Immature natural killer cell (primary cell): ENCODE measurements at regions not wholly inside any gene's neighbourhood (a gene's known extent, or its start where the extent isn't known, plus 50 kb on each side); places are given as distances from the start of the nearest gene placed in this dataset.
A peak's percentile ranks its signal among the peaks of the same experiment; 100 is the strongest.

ENCODE experiments used
- DNase-seq, 3 donors: peaks; one replicate each; pipeline ENCODE4 v3.0.0; 2022; ENCODE audit warnings: mixed read lengths in 1 of 3
- H3K27ac Mint-ChIP-seq, 6 donors: one replicate each; pipeline ENCODE4 v1.8.0; 2020; ENCODE audit warnings: mixed read lengths in 6 of 6, mild to moderate bottlenecking in 5 of 6, inconsistent platforms in 4 of 6, moderate library complexity in 3 of 6
- H3K27me3 Mint-ChIP-seq, 3 donors: one replicate each; pipeline ENCODE4 v1.8.0; 2020 to 2021; ENCODE audit warnings: low read depth in 3 of 3, mild to moderate bottlenecking in 3 of 3, mixed read lengths in 3 of 3, moderate library complexity in 3 of 3, inconsistent platforms in 1 of 3
- H3K36me3 Mint-ChIP-seq, 3 donors: one replicate each; pipeline ENCODE4 v1.8.0; 2020; ENCODE audit warnings: mixed read lengths in 3 of 3, inconsistent platforms in 2 of 3, mild to moderate bottlenecking in 2 of 3
- H3K4me1 Mint-ChIP-seq, 2 donors: one replicate each; pipeline ENCODE4 v1.8.0; 2020; ENCODE audit warnings: inconsistent platforms in 2 of 2, mild to moderate bottlenecking in 2 of 2, mixed read lengths in 2 of 2, moderate library complexity in 1 of 2
- H3K4me3 Mint-ChIP-seq, 5 donors: one replicate each; pipeline ENCODE4 v1.8.0; 2020; ENCODE audit warnings: mild to moderate bottlenecking in 5 of 5, mixed read lengths in 5 of 5, inconsistent platforms in 3 of 5, moderate library complexity in 3 of 5
- H3K9me3 Mint-ChIP-seq, 6 donors: one replicate each; pipeline ENCODE4 v1.8.0; 2020; ENCODE audit warnings: mild to moderate bottlenecking in 6 of 6, mixed read lengths in 6 of 6, inconsistent platforms in 4 of 6, moderate library complexity in 3 of 6

- Mint-ChIP-seq H3K36me3 (peaks cover 0 to 4% (median 0%) of the 10 kb centered on the region in 3 donors), H3K9me3 (peaks cover 3 to 13% (median 5%) of the 10 kb centered on the region in 6 donors), H3K27ac (no peak overlapping the region), H3K4me1 (peaks cover 17 to 18% of the 10 kb centered on the region in 2 donors), H3K4me3 (peak overlapping the region in 1 of 5 donors; percentile 58), H3K27me3 (peaks cover 0 to 8% (median 2%) of the 10 kb centered on the region in 3 donors)
- no peak for DNase-seq
Measured at GRCh38 chr10:31706464-31707092, 222.1 kb downstream of the ARHGAP12 start.

- Mint-ChIP-seq H3K36me3 (no peaks in the 10 kb centered on the region), H3K27me3 (peaks cover 0 to 10% (median 2%) of the 10 kb centered on the region in 3 donors), H3K4me1 (peaks cover 17 to 18% of the 10 kb centered on the region in 2 donors), H3K4me3 (no peak overlapping the region), H3K9me3 (peaks cover 0 to 5% (median under 1%) of the 10 kb centered on the region in 6 donors), H3K27ac (no peak overlapping the region)
- DNase-seq = no peak
Measured at GRCh38 chr10:31705136-31705535, 223.5 kb downstream of the ARHGAP12 start.

GRCh38 chr10:31704195-31704594 lies 224.4 kb downstream of the ARHGAP12 start:
- Mint-ChIP-seq H3K4me3 (no peak overlapping the region), H3K9me3 (peaks cover 0 to 1% (median 0%) of the 10 kb centered on the region in 6 donors), H3K36me3 (no peaks in the 10 kb centered on the region), H3K4me1 (peaks cover 17 to 18% of the 10 kb centered on the region in 2 donors), H3K27ac (no peak overlapping the region), H3K27me3 (peaks cover 1 to 10% (median 3%) of the 10 kb centered on the region in 3 donors)
- no peak for DNase-seq

- Mint-ChIP-seq H3K4me1 (peaks cover 14 to 16% of the 10 kb centered on the region in 2 donors), H3K27me3 (peaks cover 2 to 10% (median 8%) of the 10 kb centered on the region in 3 donors), H3K4me3 (no peak overlapping the region), H3K27ac (no peak overlapping the region), H3K36me3 (no peaks in the 10 kb centered on the region), H3K9me3 (peaks cover 0 to 1% (median 0%) of the 10 kb centered on the region in 6 donors)
- DNase-seq = no peak
Measured at GRCh38 chr10:31702954-31703353, 225.7 kb downstream of the ARHGAP12 start.

GRCh38 chr10:31702005-31702404 lies 226.6 kb downstream of the ARHGAP12 start:
- Mint-ChIP-seq H3K4me1 (peaks cover 4 to 7% of the 10 kb centered on the region in 2 donors), H3K27ac (no peak overlapping the region), H3K9me3 (peaks cover 0 to 1% (median 0%) of the 10 kb centered on the region in 6 donors), H3K27me3 (peaks cover 2 to 10% (median 8%) of the 10 kb centered on the region in 3 donors), H3K36me3 (no peaks in the 10 kb centered on the region), H3K4me3 (no peak overlapping the region)
- DNase-seq = no peak

GRCh38 chr10:31701546-31701945 lies 227.1 kb downstream of the ARHGAP12 start:
- H3K36me3 Mint-ChIP-seq = no peaks in the 10 kb centered on the region
- no peak for DNase-seq
- H3K4me1 Mint-ChIP-seq = peaks cover 0 to 2% of the 10 kb centered on the region in 2 donors
- no peak overlapping the region for H3K4me3 Mint-ChIP-seq
- peaks cover 2 to 8% (median 8%) of the 10 kb centered on the region in 3 donors for H3K27me3 Mint-ChIP-seq
- H3K27ac Mint-ChIP-seq = no peak overlapping the region
- H3K9me3 Mint-ChIP-seq = peaks cover 0 to 1% (median 0%) of the 10 kb centered on the region in 6 donors

- no peak overlapping the region for H3K27ac Mint-ChIP-seq
Measured at GRCh38 chr10:31700181-31700611, 228.4 kb downstream of the ARHGAP12 start.

GRCh38 chr10:31698181-31698830 lies 230.3 kb downstream of the ARHGAP12 start:
- no peak overlapping the region for H3K4me3 Mint-ChIP-seq
- no peak overlapping the region for H3K27ac Mint-ChIP-seq

More at GRCh38 chr10:31700181-31700611, 228.4 kb downstream of the ARHGAP12 start:
- H3K9me3 Mint-ChIP-seq = peaks cover 0 to 1% (median 0%) of the 10 kb centered on the region in 6 donors
- no peak overlapping the region for H3K4me3 Mint-ChIP-seq
- no peak for DNase-seq
- no peaks in the 10 kb centered on the region for H3K4me1 Mint-ChIP-seq
- H3K27me3 Mint-ChIP-seq = peaks cover 2 to 8% (median 5%) of the 10 kb centered on the region in 3 donors
- H3K36me3 Mint-ChIP-seq = no peaks in the 10 kb centered on the region

GRCh38 chr10:31697271-31698180 lies 231.1 kb downstream of the ARHGAP12 start:
- peaks cover 0 to 3% (median 0%) of the 10 kb centered on the region in 6 donors for H3K9me3 Mint-ChIP-seq
- no peak for DNase-seq
- H3K27me3 Mint-ChIP-seq = peaks cover 2 to 8% (median 2%) of the 10 kb centered on the region in 3 donors
- H3K27ac Mint-ChIP-seq = no peak overlapping the region
- H3K36me3 Mint-ChIP-seq = no peaks in the 10 kb centered on the region
- no peaks in the 10 kb centered on the region for H3K4me1 Mint-ChIP-seq
- H3K4me3 Mint-ChIP-seq = no peak overlapping the region

More at GRCh38 chr10:31698181-31698830, 230.3 kb downstream of the ARHGAP12 start:
- Mint-ChIP-seq H3K27me3 (peaks cover 2 to 8% (median 3%) of the 10 kb centered on the region in 3 donors), H3K36me3 (no peaks in the 10 kb centered on the region), H3K4me1 (no peaks in the 10 kb centered on the region), H3K9me3 (peaks cover 0 to 3% (median 0%) of the 10 kb centered on the region in 6 donors)
- DNase-seq = no peak

GRCh38 chr10:31694929-31695837 lies 233.4 kb downstream of the ARHGAP12 start:
- Mint-ChIP-seq H3K27me3 (peaks cover 0 to 6% (median 2%) of the 10 kb centered on the region in 3 donors), H3K36me3 (no peaks in the 10 kb centered on the region), H3K4me3 (no peak overlapping the region), H3K9me3 (peaks cover 0 to 2% (median 0%) of the 10 kb centered on the region in 6 donors), H3K27ac (no peak overlapping the region), H3K4me1 (no peaks in the 10 kb centered on the region)
- no peak for DNase-seq

GRCh38 chr10:31694126-31694685 lies 234.4 kb downstream of the ARHGAP12 start:
- Mint-ChIP-seq H3K36me3 (no peaks in the 10 kb centered on the region), H3K4me3 (no peak overlapping the region), H3K4me1 (no peaks in the 10 kb centered on the region), H3K27ac (no peak overlapping the region), H3K9me3 (peaks cover 0 to 2% (median 0%) of the 10 kb centered on the region in 6 donors), H3K27me3 (peaks cover 0 to 5% (median under 1%) of the 10 kb centered on the region in 3 donors)
- no peak for DNase-seq

GRCh38 chr10:31693491-31693890 lies 235.1 kb downstream of the ARHGAP12 start:
- no peaks in the 10 kb centered on the region for H3K4me1 Mint-ChIP-seq
- peaks cover 0 to 5% (median 0%) of the 10 kb centered on the region in 3 donors for H3K27me3 Mint-ChIP-seq
- peaks cover 0 to 2% (median 0%) of the 10 kb centered on the region in 6 donors for H3K9me3 Mint-ChIP-seq
- DNase-seq = no peak
- H3K27ac Mint-ChIP-seq = no peak overlapping the region
- H3K4me3 Mint-ChIP-seq = no peak overlapping the region
- no peaks in the 10 kb centered on the region for H3K36me3 Mint-ChIP-seq
